Caco-2 (cell line): ENCODE measurements at regions not wholly inside any gene's neighbourhood (a gene's known extent, or its start where the extent isn't known, plus 50 kb on each side); places are given as distances from the start of the nearest gene placed in this dataset.

Experiments
- BruUV-seq: library from RNA; stranded (reverse); fragments of 400-500 nt; replicated peaks from 2 replicates; lab custom pipeline; 2021; lab: Mats Ljungman, UMichigan
- CTCF ChIA-PET: fragments of 300-600 bp; sonication (Branson Sonifier 250); formaldehyde crosslinking; loops from one replicate; lab custom pipeline; 2022; ENCODE audit warnings: antibody characterized with exemption; lab: Charles Lee
- POLR2A ChIA-PET: fragments of 300-600 bp; sonication (Branson Sonifier 250); formaldehyde crosslinking; loops from one replicate; lab custom pipeline; 2022; ENCODE audit warnings: antibody characterized with exemption; lab: Charles Lee
- DNase-seq, 2 experiments: peaks; one replicate each; pipeline versions ENCODE4 v3.0.0 to v3.0.0-alpha.2; 2020 to 2022
- H3K27me3 ChIP-seq: replicated peaks from 2 replicates; pipeline ENCODE4 v1.6.0; 2011; ENCODE audit warnings: low read length; ENCODE audit not compliant: control insufficient read depth, insufficient read depth
- H3K36me3 ChIP-seq: 2 replicates; pipeline ENCODE4 v1.5.1; 2011; ENCODE audit warnings: low read length; ENCODE audit not compliant: control insufficient read depth, insufficient read depth
- H3K4me1 ChIP-seq: fragments of 250-450 bp; sonication (Bioruptor Pico); 2 replicates; pipeline ENCODE4 v1.5.1; 2020; ENCODE audit warnings: mild to moderate bottlenecking
- H3K4me3 ChIP-seq: 2 replicates; pipeline ENCODE4 v1.5.1; 2011; ENCODE audit warnings: low read depth, mild to moderate bottlenecking, control low read depth, low read length
- H3K9me3 ChIP-seq: fragments of 250-450 bp; sonication (Bioruptor Pico); 2 replicates; pipeline ENCODE4 v1.5.1; 2020; ENCODE audit warnings: mild to moderate bottlenecking, moderate library complexity
- H3K27ac Mint-ChIP-seq: one replicate; pipeline ENCODE4 v1.8.0; 2022; ENCODE audit warnings: mixed read lengths; ENCODE audit not compliant: unreplicated experiment
- H3K27me3 Mint-ChIP-seq: one replicate; pipeline ENCODE4 v1.8.0; 2022; ENCODE audit warnings: mixed read lengths; ENCODE audit not compliant: insufficient read depth, unreplicated experiment
- H3K36me3 Mint-ChIP-seq: one replicate; pipeline ENCODE4 v1.8.0; 2022; ENCODE audit warnings: mild to moderate bottlenecking, mixed read lengths; ENCODE audit not compliant: insufficient read depth, unreplicated experiment
- H3K4me1 Mint-ChIP-seq: one replicate; pipeline ENCODE4 v1.8.0; 2022; ENCODE audit warnings: low read depth, mixed read lengths; ENCODE audit not compliant: unreplicated experiment
- H3K4me3 Mint-ChIP-seq: one replicate; pipeline ENCODE4 v1.8.0; 2022; ENCODE audit warnings: mild to moderate bottlenecking, moderate library complexity, mixed read lengths; ENCODE audit not compliant: unreplicated experiment
- H3K9me3 Mint-ChIP-seq: one replicate; pipeline ENCODE4 v1.8.0; 2022; ENCODE audit warnings: mixed read lengths; ENCODE audit not compliant: unreplicated experiment
- intact Hi-C: fragments of 100-400 bp; cut with micrococcal nuclease; formaldehyde crosslinking; loops from one replicate; pipeline ENCODE4 v1.10.0; 2022; ENCODE audit not compliant: unreplicated experiment
- TF ChIP-seq, protein P1 (sequence below), 2 experiments: fragments of 200-600 bp in 1 of 2; IDR thresholded peaks; 1 replicate in 1 of 2; 2 replicates in 1 of 2; pipeline versions ENCODE4 v1.5.1 to v1.8.0; 2011 to 2022; ENCODE audit warnings: antibody characterized with exemption in 1 of 2, control low read depth in 1 of 2, inconsistent platforms in 1 of 2, low read depth in 1 of 2, low read length in 1 of 2, mild to moderate bottlenecking in 1 of 2, moderate library complexity in 1 of 2; ENCODE audit not compliant: insufficient read depth in 1 of 2, severe bottlenecking in 1 of 2, unreplicated experiment in 1 of 2

DNA sequence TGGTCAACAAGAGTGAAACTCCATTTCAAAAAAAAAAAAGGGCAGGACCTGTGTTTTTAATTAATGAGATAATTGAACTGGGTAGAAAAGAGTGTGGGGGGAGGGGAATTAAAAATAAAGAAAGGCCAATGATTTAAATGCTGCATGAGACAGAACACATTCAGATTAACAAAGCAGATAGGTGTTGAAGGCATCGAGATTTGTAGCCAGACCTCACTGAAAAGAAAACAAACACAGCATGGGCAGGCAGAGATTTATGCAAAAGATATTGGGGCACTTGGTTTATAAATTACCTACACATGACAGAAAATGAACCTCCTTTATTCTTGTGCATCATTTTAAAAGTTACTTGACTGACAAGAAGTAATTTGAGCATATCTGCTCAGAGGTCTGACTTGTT is 354.0 kb upstream of the API5 start:
- Mint-ChIP-seq H3K9me3 (no peaks in the 10 kb centered on the region), H3K4me1 (no peaks in the 10 kb centered on the region), H3K36me3 (no peaks in the 10 kb centered on the region), H3K27me3 (no peaks in the 10 kb centered on the region), H3K27ac (no peak overlapping the region), H3K4me3 (no peak overlapping the region)
- no peak overlapping the region for H3K4me3 ChIP-seq
- no peaks in the 10 kb centered on the region for H3K4me1 ChIP-seq
- intact Hi-C loops: no loop called here
- TF ChIP-seq, protein P1, sequence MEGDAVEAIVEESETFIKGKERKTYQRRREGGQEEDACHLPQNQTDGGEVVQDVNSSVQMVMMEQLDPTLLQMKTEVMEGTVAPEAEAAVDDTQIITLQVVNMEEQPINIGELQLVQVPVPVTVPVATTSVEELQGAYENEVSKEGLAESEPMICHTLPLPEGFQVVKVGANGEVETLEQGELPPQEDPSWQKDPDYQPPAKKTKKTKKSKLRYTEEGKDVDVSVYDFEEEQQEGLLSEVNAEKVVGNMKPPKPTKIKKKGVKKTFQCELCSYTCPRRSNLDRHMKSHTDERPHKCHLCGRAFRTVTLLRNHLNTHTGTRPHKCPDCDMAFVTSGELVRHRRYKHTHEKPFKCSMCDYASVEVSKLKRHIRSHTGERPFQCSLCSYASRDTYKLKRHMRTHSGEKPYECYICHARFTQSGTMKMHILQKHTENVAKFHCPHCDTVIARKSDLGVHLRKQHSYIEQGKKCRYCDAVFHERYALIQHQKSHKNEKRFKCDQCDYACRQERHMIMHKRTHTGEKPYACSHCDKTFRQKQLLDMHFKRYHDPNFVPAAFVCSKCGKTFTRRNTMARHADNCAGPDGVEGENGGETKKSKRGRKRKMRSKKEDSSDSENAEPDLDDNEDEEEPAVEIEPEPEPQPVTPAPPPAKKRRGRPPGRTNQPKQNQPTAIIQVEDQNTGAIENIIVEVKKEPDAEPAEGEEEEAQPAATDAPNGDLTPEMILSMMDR (IDR thresholded peaks at IDR 0.05; ENCODE audit: insufficient read depth in 1 of 2, low read depth in 1 of 2, low read length in 1 of 2, severe bottlenecking in 1 of 2, unreplicated experiment in 1 of 2): no peak
- no peaks in the 10 kb centered on the region for H3K36me3 ChIP-seq
- H3K27me3 ChIP-seq: no peaks in the 10 kb centered on the region
- ChIA-PET POLR2A (no interaction called here), CTCF (no interaction called here)
- H3K9me3 ChIP-seq: no peaks in the 10 kb centered on the region
- no TSS peak for BruUV-seq
- DNase-seq: no peak

DNA sequence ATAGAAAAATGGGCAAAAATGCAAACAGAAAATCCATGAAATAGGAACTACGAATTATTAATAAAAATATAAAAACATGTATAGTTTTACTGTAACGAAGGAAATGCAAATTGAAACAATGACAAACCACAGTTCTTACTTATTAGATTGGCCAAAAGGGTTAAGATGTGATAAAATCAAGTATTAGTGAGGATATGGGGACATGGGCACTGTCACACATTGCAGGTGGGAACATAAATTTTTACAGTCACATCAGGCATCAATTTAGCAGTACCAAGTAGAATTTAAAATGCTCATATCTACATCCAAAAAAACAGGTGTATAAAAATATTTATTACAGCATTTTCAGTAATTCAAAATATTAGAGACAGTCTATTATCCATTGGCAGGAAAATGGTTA is 353.2 kb upstream of the API5 start:
- no TSS peak for BruUV-seq
- no peak overlapping the region for H3K4me3 Mint-ChIP-seq
- H3K27ac Mint-ChIP-seq: no peak overlapping the region
- Histone ChIP-seq H3K36me3 (no peaks in the 10 kb centered on the region), H3K27me3 (no peaks in the 10 kb centered on the region), H3K4me3 (no peak overlapping the region), H3K4me1 (no peaks in the 10 kb centered on the region), H3K9me3 (no peaks in the 10 kb centered on the region)
- CTCF ChIA-PET: no interaction called here
- no peaks in the 10 kb centered on the region for H3K36me3 Mint-ChIP-seq
- no peaks in the 10 kb centered on the region for H3K27me3 Mint-ChIP-seq
- H3K4me1 Mint-ChIP-seq: no peaks in the 10 kb centered on the region
- intact Hi-C loops: no loop called here
- TF ChIP-seq, protein P1 (IDR thresholded peaks at IDR 0.05; ENCODE audit: insufficient read depth in 1 of 2, low read depth in 1 of 2, low read length in 1 of 2, severe bottlenecking in 1 of 2, unreplicated experiment in 1 of 2): no peak
- no peaks in the 10 kb centered on the region for H3K9me3 Mint-ChIP-seq
- no peak for DNase-seq
- POLR2A ChIA-PET: no interaction called here

DNA sequence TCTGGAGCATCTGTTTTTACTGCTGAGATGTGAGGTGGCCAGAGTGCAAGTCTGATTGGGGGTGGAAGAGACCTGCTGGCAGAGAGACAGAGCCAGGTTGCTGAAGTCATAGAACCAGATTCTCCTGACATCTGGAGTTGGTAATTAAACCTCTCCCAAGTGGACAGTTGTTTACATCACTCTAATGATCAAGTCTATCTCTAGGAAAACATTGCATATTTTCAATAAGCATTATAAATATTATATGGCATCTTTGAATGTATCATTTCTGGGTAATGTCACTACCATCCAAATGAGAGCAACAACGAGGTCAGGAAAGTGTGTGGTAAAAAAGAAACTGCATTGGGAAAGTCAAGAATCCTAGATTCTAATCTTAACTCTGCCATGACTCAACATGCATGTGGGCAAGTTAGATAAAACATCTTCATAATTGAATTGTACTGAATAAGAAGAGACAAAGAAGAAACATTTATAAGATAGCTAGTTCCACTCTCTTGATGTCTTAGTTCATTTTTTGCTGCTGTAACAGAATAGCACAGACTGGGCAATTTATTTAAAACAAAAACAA is 351.2 kb upstream of the API5 start:
- ChIA-PET POLR2A (no interaction called here), CTCF (no interaction called here)
- H3K36me3 Mint-ChIP-seq: no peaks in the 10 kb centered on the region
- H3K4me3 ChIP-seq: no peak overlapping the region
- intact Hi-C loops: no loop called here
- no peaks in the 10 kb centered on the region for H3K9me3 Mint-ChIP-seq
- H3K36me3 ChIP-seq: no peaks in the 10 kb centered on the region
- BruUV-seq: no TSS peak
- H3K27me3 Mint-ChIP-seq: no peaks in the 10 kb centered on the region
- TF ChIP-seq, protein P1 (IDR thresholded peaks at IDR 0.05; ENCODE audit: insufficient read depth in 1 of 2, low read depth in 1 of 2, low read length in 1 of 2, severe bottlenecking in 1 of 2, unreplicated experiment in 1 of 2): no peak
- no peak overlapping the region for H3K4me3 Mint-ChIP-seq
- no peak overlapping the region for H3K27ac Mint-ChIP-seq
- DNase-seq: no peak
- no peaks in the 10 kb centered on the region for H3K4me1 Mint-ChIP-seq
- H3K27me3 ChIP-seq: no peaks in the 10 kb centered on the region
- H3K4me1 ChIP-seq: no peaks in the 10 kb centered on the region
- no peaks in the 10 kb centered on the region for H3K9me3 ChIP-seq
